H7 (cell line): ENCODE measurements at regions not wholly inside any gene's neighbourhood (a gene's known extent, or its start where the extent isn't known, plus 50 kb on each side); places are given as distances from the start of the nearest gene placed in this dataset.
"Not testable (repeated sequence)": the region's sequence is repeated elsewhere in the genome, so short reads cannot be mapped to it uniquely, and the experiment has no call there.

ENCODE experiments used
- DNase-seq: peaks from one replicate; pipeline ENCODE4 v3.0.0; 2012
- H3K27me3 ChIP-seq: 2 replicates; pipeline ENCODE4 v1.6.0; 2011; ENCODE audit warnings: mild to moderate bottlenecking, low read length; ENCODE audit not compliant: control insufficient read depth, insufficient read depth
- H3K36me3 ChIP-seq: replicated peaks from 2 replicates; pipeline ENCODE4 v1.5.1; 2011; ENCODE audit warnings: low read length; ENCODE audit not compliant: control insufficient read depth, insufficient read depth
- H3K4me3 ChIP-seq: 2 replicates; pipeline ENCODE4 v1.5.1; 2011; ENCODE audit warnings: low read depth, mild to moderate bottlenecking, control low read depth, low read length, moderate library complexity; ENCODE audit not compliant: insufficient read depth

GRCh38 chr2:13522096-13522495 is 805.4 kb downstream of the TRIB2 start:
- no peaks in the 10 kb centered on the region for H3K36me3 ChIP-seq
- H3K27me3 ChIP-seq, result no peaks in the 10 kb centered on the region
- no peak overlapping the region for H3K4me3 ChIP-seq
- DNase-seq, result no peak

GRCh38 chr2:13522917-13523821 is 806.4 kb downstream of the TRIB2 start:
- H3K36me3 ChIP-seq, result no peaks in the 10 kb centered on the region
- H3K27me3 ChIP-seq, result no peaks in the 10 kb centered on the region
- no peak overlapping the region for H3K4me3 ChIP-seq
- no peak for DNase-seq

GRCh38 chr2:13524492-13524891 is 807.8 kb downstream of the TRIB2 start:
- no peaks in the 10 kb centered on the region for H3K27me3 ChIP-seq
- DNase-seq, result no peak
- H3K4me3 ChIP-seq, result no peak overlapping the region
- H3K36me3 ChIP-seq, result no peaks in the 10 kb centered on the region

- H3K4me3 ChIP-seq, H3K27me3 ChIP-seq, DNase-seq, H3K36me3 ChIP-seq: not testable (repeated sequence)
Observed at GRCh38 chr2:13531735-13532410, 815.1 kb downstream of the TRIB2 start.

- H3K36me3 ChIP-seq, H3K4me3 ChIP-seq, H3K27me3 ChIP-seq, DNase-seq: not testable (repeated sequence)
Observed at GRCh38 chr2:13532781-13533523, 816.2 kb downstream of the TRIB2 start.

- Histone ChIP-seq H3K27me3 (no peaks in the 10 kb centered on the region), H3K4me3 (no peak overlapping the region), H3K36me3 (no peaks in the 10 kb centered on the region)
- DNase-seq, result no peak
Observed at GRCh38 chr2:13533524-13533922, 816.8 kb downstream of the TRIB2 start.

GRCh38 chr2:13536941-13537340 is 820.2 kb downstream of the TRIB2 start:
- DNase-seq, result no peak
- Histone ChIP-seq H3K4me3 (no peak overlapping the region), H3K36me3 (no peaks in the 10 kb centered on the region), H3K27me3 (no peaks in the 10 kb centered on the region)

GRCh38 chr2:13537771-13538349 is 821.1 kb downstream of the TRIB2 start:
- H3K4me3 ChIP-seq, result no peak overlapping the region
- no peaks in the 10 kb centered on the region for H3K36me3 ChIP-seq
- H3K27me3 ChIP-seq, result no peaks in the 10 kb centered on the region
- no peak for DNase-seq

- Histone ChIP-seq H3K4me3 (no peak overlapping the region), H3K27me3 (no peaks in the 10 kb centered on the region), H3K36me3 (no peaks in the 10 kb centered on the region)
- peak; percentile 1 for DNase-seq
Observed at GRCh38 chr2:13539296-13539695, 822.6 kb downstream of the TRIB2 start.

- Histone ChIP-seq H3K27me3 (no peaks in the 10 kb centered on the region), H3K4me3 (no peak overlapping the region), H3K36me3 (no peaks in the 10 kb centered on the region)
- no peak for DNase-seq
Observed at GRCh38 chr2:13542061-13542460, 825.3 kb downstream of the TRIB2 start.

GRCh38 chr2:13542642-13543041 is 825.9 kb downstream of the TRIB2 start:
- DNase-seq, result no peak
- no peaks in the 10 kb centered on the region for H3K36me3 ChIP-seq
- no peaks in the 10 kb centered on the region for H3K27me3 ChIP-seq
- no peak overlapping the region for H3K4me3 ChIP-seq

GRCh38 chr2:13543550-13543949 is 826.8 kb downstream of the TRIB2 start:
- DNase-seq, result no peak
- H3K36me3 ChIP-seq, result no peaks in the 10 kb centered on the region
- no peak overlapping the region for H3K4me3 ChIP-seq
- no peaks in the 10 kb centered on the region for H3K27me3 ChIP-seq

GRCh38 chr2:13545320-13545719 is 828.6 kb downstream of the TRIB2 start:
- DNase-seq, result no peak
- H3K27me3 ChIP-seq, result no peaks in the 10 kb centered on the region
- no peaks in the 10 kb centered on the region for H3K36me3 ChIP-seq
- no peak overlapping the region for H3K4me3 ChIP-seq

GRCh38 chr2:13546131-13546530 is 829.4 kb downstream of the TRIB2 start:
- DNase-seq, result no peak
- H3K27me3 ChIP-seq, result no peaks in the 10 kb centered on the region
- H3K36me3 ChIP-seq, result no peaks in the 10 kb centered on the region
- no peak overlapping the region for H3K4me3 ChIP-seq
